NOMO-1 treated with dmso at 0.1 percent for 144 hours (cell line): ENCODE measurements at regions not wholly inside any gene's neighbourhood (a gene's known extent, or its start where the extent isn't known, plus 50 kb on each side); places are given as distances from the start of the nearest gene placed in this dataset.

Source experiments
- DNase-seq: peaks from one replicate; lab custom pipeline; 2025; ENCODE audit not compliant: unreplicated experiment; lab: John Stamatoyannopoulos, UW

DNA sequence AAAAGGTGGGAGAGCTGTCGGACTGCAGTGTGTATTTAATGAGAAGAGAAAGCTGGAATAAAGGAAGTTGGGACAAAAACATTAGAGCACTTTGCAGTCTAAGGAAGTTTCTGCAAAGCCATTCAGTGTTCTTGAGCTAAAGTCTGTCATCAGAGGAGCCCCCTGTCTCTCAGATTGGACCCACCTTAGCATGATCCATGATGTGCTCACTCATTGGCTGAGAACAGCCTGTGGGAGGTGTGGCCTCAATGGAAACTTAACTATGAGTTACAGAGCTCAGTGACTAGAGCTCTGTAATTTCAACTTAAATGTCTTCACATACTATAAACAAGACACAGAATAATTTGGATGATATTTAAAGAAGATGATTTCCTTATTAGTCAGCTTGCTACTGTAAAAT lies 437.0 kb downstream of the BTBD3 start:
- no peak for DNase-seq

GRCh38 chr20:12355185-12355584 lies 437.5 kb downstream of the BTBD3 start:
- DNase-seq, result no peak

GRCh38 chr20:12358006-12358654 lies 440.4 kb downstream of the BTBD3 start:
- no peak for DNase-seq

GRCh38 chr20:12358655-12359009 lies 440.9 kb downstream of the BTBD3 start:
- DNase-seq, result no peak

DNA sequence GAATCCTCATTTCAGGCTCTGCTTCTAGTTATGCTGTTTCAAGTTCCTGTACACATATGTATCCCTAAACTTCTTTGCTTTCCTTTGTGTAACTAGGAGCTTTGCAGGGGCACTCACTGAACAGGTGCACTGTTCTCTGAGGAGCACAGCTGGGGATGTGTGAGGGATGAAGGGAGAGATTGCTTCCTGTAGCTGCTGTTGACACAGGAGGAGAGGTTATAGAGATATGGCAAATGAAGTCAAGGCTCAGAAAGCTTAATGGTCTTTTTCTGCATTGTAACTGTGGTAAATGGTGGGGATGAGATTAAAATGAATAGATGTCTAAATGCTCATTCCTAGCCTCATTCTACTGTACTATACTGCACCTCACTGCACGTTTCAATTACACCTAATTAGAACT lies 454.3 kb downstream of the BTBD3 start:
- no peak for DNase-seq

DNA sequence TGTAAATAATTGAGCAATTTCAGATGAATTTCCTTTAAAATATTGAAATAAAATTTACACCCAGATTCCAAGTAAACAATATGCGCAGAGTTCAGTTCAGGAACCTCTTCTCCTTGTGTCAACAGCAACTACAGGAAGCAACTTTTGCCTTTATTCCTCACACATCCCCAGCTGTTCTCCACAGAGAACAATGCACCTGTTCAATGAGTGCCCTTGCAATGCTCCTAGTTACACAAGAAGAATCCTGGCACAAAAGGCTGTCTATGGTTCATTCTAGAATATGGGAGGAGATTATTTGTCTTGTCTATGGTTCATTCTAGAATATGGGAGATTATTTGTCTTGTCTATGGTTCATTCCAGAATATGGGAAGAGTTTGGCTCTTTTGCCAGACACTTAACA lies 454.9 kb downstream of the BTBD3 start:
- no peak for DNase-seq

- DNase-seq, result no peak
Measured at GRCh38 chr20:12375967-12376366, 458.3 kb downstream of the BTBD3 start.

DNA sequence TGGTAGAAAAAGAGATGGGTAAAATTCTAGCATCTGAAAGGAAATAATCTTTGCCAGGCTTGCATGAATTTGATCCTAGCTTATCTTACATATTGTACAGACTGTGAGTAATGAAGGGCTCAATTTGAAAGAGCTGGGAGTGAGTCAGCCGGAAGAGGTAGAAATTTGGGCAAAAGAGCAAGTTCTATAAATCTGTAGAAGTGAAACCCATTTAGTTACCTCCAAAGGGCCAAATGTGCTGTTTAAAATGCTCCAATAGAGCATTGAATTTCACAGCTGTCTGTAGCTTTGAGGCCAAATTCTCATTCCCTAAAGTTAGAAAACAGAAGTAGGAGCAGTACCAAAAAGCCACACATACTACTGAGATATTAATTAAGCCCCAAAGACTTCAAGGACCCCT lies 466.1 kb downstream of the BTBD3 start:
- DNase-seq, result no peak

- DNase-seq, result no peak
Measured at GRCh38 chr20:12386821-12387220, 469.1 kb downstream of the BTBD3 start.

DNA sequence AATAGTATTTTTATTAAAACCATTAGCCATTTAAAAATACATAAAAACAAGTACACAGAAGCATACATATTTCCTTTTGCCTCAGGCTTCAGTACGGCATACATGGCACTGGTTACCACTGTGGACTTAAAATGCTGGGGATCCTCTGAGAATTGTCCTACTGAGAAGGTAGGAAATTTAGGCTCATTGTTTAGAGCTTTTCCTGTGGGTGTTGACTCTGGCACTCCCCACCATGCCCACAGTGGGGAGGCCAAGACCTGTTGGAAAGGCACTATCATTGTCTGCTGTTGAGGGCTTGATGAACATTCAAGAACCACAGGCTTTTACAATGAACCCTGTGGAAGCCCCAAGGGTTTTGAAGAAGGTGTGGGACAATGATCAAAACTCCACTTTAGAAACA lies 473.4 kb downstream of the BTBD3 start:
- DNase-seq, result no peak

GRCh38 chr20:12394786-12395185 lies 477.1 kb downstream of the BTBD3 start:
- DNase-seq, result no peak

DNA sequence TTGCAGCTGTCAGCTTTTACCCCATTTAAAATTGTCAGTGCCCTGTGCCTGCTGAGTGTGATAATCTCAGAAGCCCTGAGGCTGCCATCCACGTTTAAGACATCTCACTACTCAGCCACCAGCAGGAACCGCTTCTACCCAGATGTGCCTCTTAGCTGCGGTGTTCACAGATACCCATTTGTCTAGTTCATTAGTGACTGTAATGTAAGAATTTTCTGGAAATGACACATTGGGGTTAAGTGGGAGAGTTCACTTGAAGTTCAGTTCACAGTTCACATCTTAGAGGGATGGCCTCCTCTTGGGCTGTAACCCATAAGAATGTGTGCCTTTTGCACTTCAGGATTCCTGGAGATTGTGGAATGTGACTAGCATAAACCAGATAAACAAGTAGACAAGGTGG lies 477.7 kb downstream of the BTBD3 start:
- no peak for DNase-seq

DNA sequence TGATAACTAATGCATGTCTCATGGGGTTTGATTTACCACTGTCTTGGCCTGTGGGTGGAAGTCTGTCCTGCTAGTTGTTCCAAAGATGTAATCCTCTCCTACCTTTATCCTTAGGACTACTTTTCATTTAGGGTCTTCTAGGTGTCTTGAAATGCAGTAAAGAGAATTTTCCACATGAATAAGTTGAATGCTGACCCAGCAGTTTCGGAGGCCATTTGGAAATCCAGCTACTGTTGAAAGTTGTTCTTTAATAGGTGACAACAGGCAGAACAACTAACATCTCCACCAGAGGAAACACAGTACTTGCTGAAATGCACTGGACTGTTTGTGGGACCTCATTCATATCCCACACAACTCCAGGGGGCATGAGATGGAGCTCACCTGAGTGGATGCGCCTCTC lies 478.1 kb downstream of the BTBD3 start:
- DNase-seq, result no peak

GRCh38 chr20:12399110-12399836 lies 481.6 kb downstream of the BTBD3 start:
- DNase-seq, result no peak

- DNase-seq, result no peak
Measured at GRCh38 chr20:12404941-12405340, 487.2 kb downstream of the BTBD3 start.

- no peak for DNase-seq
Measured at GRCh38 chr20:12406978-12407377, 489.3 kb downstream of the BTBD3 start.

- no peak for DNase-seq
Measured at GRCh38 chr20:12409501-12409900, 491.8 kb downstream of the BTBD3 start.

GRCh38 chr20:12410783-12411182 lies 493.1 kb downstream of the BTBD3 start:
- no peak for DNase-seq

DNA sequence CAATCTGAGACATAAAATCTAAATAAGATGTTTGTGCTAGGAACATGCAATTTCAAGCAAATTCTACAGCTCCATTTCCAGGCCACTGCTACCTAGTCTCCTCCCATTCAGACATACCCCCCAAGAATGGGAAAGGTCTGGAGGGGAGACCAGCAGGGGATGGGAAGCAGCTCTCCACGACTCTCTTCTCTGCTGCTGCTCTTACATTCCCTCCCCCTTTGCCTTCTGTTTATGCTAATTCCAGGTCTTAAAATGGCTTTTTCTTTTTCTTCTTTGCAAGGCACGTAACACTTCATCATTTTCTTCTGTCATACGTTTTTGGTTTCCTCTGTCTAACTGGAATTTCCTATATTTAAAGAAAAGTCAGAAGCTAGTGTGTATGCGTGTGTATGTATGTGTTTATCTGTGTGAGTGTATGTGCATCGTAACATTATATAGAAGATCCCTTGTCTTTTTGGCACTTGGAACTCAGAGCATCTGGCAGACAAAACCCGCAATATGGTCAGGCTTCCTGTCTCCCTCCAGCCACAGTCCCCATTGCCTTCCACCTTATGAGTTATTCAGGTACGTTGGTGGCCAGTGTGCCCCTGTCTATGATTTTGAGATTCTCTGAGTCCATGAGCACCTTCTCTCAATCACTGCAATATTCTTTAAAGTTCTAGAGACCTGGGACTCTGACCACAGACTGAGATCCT lies 493.7 kb downstream of the BTBD3 start:
- DNase-seq, result no peak

DNA sequence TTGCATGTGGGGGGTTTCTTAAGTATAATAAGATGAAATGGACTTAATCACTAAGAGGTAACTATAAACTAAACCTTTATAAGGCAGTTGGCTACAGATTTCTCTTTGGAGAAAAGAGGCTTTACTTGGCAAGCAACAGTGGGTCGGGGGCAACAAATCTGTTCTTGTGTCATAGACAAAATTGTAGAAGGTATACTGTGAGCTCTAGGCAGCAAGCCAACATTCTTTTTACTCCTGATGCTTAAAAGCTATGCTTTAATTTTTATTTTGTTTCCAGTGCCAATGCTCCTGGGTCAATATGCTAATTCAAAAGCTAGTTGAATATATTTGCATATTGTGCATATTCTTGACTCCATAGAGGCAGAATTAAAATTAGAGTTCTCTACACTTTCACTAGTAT lies 495.4 kb downstream of the BTBD3 start:
- no peak for DNase-seq

DNA sequence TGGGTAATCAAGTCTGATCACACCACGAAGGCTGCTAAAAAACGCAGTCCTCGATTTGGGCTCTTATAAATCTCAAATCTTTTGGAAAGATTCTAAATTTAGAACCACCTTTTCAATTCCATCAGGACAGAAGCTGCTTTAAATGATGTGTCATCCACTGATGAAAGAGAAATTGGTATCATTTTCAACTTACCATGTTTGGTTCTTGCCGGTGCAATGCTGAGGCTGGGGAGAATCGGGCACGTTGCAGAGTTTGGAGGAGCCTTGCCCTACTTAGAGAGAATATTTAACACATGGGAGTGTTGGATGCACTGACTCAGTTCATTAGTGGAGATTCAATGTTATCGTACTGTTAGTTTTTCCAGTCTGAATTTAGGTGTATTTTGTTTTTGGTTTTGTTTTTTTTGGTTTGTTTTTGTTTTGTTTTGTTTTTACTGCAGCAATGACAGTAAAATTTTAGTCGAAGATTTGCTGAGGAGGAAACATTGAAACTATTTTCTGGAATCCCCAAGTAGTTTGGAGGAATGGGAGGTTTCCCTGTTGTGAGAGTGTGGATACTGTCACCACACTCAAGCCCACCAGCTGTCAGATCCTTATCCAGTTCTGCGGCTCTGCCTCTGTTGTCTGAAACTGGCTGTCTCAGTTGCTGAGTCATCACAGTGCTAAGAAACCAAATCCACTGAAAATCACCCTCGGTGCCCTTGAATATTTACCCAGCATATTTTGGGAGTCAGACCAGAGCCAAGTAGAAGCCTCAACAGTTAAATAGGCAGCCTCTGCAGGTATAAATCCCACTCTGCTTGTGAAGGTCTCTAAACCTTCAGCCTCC lies 497.0 kb downstream of the BTBD3 start:
- DNase-seq, result no peak

- no peak for DNase-seq
Measured at GRCh38 chr20:12416281-12416680, 498.6 kb downstream of the BTBD3 start.
